ENCODE measurements at regions not wholly inside any gene's neighbourhood (a gene's known extent, or its start where the extent isn't known, plus 50 kb on each side); places are given as distances from the start of the nearest gene placed in this dataset.
A peak's percentile ranks its signal among the peaks of the same experiment; 100 is the strongest.

- peak in 1 of 2 donors; percentile 10 for DNase-seq (ENCODE audit: low read depth in 2 of 2)
Observed at GRCh38 chr7:130990178-130990832, 256.3 kb upstream of the KLF14 start.

GRCh38 chr7:130993671-130994365 is 259.8 kb upstream of the KLF14 start:
- no peak for DNase-seq (ENCODE audit: low read depth in 2 of 2)

- DNase-seq (ENCODE audit: low read depth in 2 of 2), result no peak
Observed at GRCh38 chr7:130994378-130995115, 260.5 kb upstream of the KLF14 start.

GRCh38 chr7:130995252-130996081 is 261.5 kb upstream of the KLF14 start:
- peak in 1 of 2 donors; percentile 15 for DNase-seq (ENCODE audit: low read depth in 2 of 2)

GRCh38 chr7:130996205-130996832 is 262.3 kb upstream of the KLF14 start:
- no peak for DNase-seq (ENCODE audit: low read depth in 2 of 2)

GRCh38 chr7:130996833-130997231 is 262.8 kb upstream of the KLF14 start:
- peak in 1 of 2 donors; percentile 71 for DNase-seq (ENCODE audit: low read depth in 2 of 2)

GRCh38 chr7:130998993-130999602 is 265.1 kb upstream of the KLF14 start:
- peak in 1 of 2 donors; percentile 29 for DNase-seq (ENCODE audit: low read depth in 2 of 2)

- DNase-seq (ENCODE audit: low read depth in 2 of 2), result no peak
Observed at GRCh38 chr7:130999926-131000325, 265.9 kb upstream of the KLF14 start.

- no peak for DNase-seq (ENCODE audit: low read depth in 2 of 2)
Observed at GRCh38 chr7:131000389-131000788, 266.4 kb upstream of the KLF14 start.

- DNase-seq (ENCODE audit: low read depth in 2 of 2), result no peak
Observed at GRCh38 chr7:131000873-131001272, 266.9 kb upstream of the KLF14 start.

GRCh38 chr7:131002600-131002999 is 268.6 kb upstream of the KLF14 start:
- DNase-seq (ENCODE audit: low read depth in 2 of 2), result no peak

- DNase-seq (ENCODE audit: low read depth in 2 of 2), result no peak
Observed at GRCh38 chr7:131003634-131004033, 269.6 kb upstream of the KLF14 start.

- DNase-seq (ENCODE audit: low read depth in 2 of 2), result no peak
Observed at GRCh38 chr7:131004371-131004770, 270.4 kb upstream of the KLF14 start.

GRCh38 chr7:131007439-131008330 is 273.7 kb upstream of the KLF14 start:
- DNase-seq (ENCODE audit: low read depth in 2 of 2), result peak; percentile 18 to 76

GRCh38 chr7:131008840-131009711 is 275.1 kb upstream of the KLF14 start:
- peak in 1 of 2 donors; percentile 25 for DNase-seq (ENCODE audit: low read depth in 2 of 2)

- DNase-seq (ENCODE audit: low read depth in 2 of 2), result no peak
Observed at GRCh38 chr7:131010029-131010716, 276.2 kb upstream of the KLF14 start.

- DNase-seq (ENCODE audit: low read depth in 2 of 2), result no peak
Observed at GRCh38 chr7:131010717-131011431, 276.9 kb upstream of the KLF14 start.

GRCh38 chr7:131011432-131011742 is 277.4 kb upstream of the KLF14 start:
- DNase-seq (ENCODE audit: low read depth in 2 of 2), result no peak
